ENCODE measurements at regions not wholly inside any gene's neighbourhood (a gene's known extent, or its start where the extent isn't known, plus 50 kb on each side); places are given as distances from the start of the nearest gene placed in this dataset.

DNA sequence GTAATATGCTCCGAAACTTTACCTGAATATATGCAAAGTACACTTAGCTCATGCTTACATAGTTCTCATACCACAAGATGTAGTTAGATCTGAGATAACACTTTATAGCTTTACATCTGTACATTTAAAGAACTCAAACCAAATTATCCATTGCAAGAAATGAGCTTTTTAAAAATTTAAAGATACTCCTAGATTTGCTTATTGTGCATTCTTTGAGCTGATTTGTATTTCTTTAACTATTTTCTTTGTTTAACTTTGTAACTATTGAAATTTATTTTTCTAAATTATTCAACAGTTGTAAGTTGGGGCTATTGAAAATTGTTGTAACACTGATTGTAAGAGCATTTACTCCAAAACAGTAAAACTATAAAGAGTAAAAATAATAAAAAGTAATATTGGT is 340.2 kb upstream of the NOVA1 start:
- no peaks in the 10 kb centered on the region for H3K27me3 Mint-ChIP-seq
- no peak overlapping the region for H3K27ac Mint-ChIP-seq
- H3K9me3 Mint-ChIP-seq, result peaks cover 14% of the 10 kb centered on the region
- ChIA-PET POLR2A (no interaction called here), CTCF (no interaction called here)
- ATAC-seq (no peak), DNase-seq (no peak)
- intact Hi-C loops (cut with micrococcal nuclease), result no loop called here
- TF ChIP-seq CTCF (IDR thresholded peaks at IDR 0.05), result no peak
- H3K36me3 Mint-ChIP-seq (ENCODE audit: low read depth), result no peaks in the 10 kb centered on the region
- no peaks in the 10 kb centered on the region for H3K4me1 Mint-ChIP-seq (ENCODE audit: low read depth)
- no peak overlapping the region for H3K4me3 Mint-ChIP-seq

DNA sequence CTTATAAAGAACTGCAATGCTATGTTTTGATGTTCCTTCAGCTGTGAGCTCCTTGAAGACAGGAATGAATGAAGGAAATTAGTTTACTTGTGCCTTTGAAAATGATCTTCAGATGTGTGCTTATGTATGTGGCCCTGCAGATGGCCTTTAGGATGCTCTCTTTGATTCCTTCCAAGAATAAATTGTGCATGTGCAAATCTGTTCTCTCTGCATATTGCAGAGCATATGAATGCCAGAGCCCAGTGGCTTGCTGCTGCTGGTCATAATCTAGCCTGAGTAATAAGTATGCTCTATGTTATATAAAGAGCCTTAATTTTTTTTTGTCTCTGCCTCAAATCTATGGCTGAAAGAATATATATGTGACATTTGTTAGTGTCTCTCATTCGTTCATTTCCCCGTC is 341.9 kb upstream of the NOVA1 start:
- TF ChIP-seq CTCF (IDR thresholded peaks at IDR 0.05), result no peak
- no peak overlapping the region for H3K4me3 Mint-ChIP-seq
- H3K36me3 Mint-ChIP-seq (ENCODE audit: low read depth), result no peaks in the 10 kb centered on the region
- H3K27me3 Mint-ChIP-seq, result no peaks in the 10 kb centered on the region
- ATAC-seq, result no peak
- no peaks in the 10 kb centered on the region for H3K4me1 Mint-ChIP-seq (ENCODE audit: low read depth)
- intact Hi-C loops (cut with micrococcal nuclease), result no loop called here
- peaks cover 19% of the 10 kb centered on the region for H3K9me3 Mint-ChIP-seq
- no peak overlapping the region for H3K27ac Mint-ChIP-seq
- no peak for DNase-seq
- CTCF ChIA-PET, result no interaction called here
- POLR2A ChIA-PET, result no interaction called here

GRCh38 chr14:26941521-26941920 is 343.7 kb upstream of the NOVA1 start:
- intact Hi-C loops (cut with micrococcal nuclease), result no loop called here
- H3K4me3 Mint-ChIP-seq, result no peak overlapping the region
- H3K4me1 Mint-ChIP-seq (ENCODE audit: low read depth), result no peaks in the 10 kb centered on the region
- ATAC-seq (no peak), DNase-seq (no peak)
- peaks cover 22% of the 10 kb centered on the region for H3K9me3 Mint-ChIP-seq
- no peaks in the 10 kb centered on the region for H3K27me3 Mint-ChIP-seq
- no peak for TF ChIP-seq CTCF (IDR thresholded peaks at IDR 0.05)
- H3K27ac Mint-ChIP-seq, result no peak overlapping the region
- H3K36me3 Mint-ChIP-seq (ENCODE audit: low read depth), result no peaks in the 10 kb centered on the region
- CTCF ChIA-PET, result no interaction called here
- POLR2A ChIA-PET, result no interaction called here

DNA sequence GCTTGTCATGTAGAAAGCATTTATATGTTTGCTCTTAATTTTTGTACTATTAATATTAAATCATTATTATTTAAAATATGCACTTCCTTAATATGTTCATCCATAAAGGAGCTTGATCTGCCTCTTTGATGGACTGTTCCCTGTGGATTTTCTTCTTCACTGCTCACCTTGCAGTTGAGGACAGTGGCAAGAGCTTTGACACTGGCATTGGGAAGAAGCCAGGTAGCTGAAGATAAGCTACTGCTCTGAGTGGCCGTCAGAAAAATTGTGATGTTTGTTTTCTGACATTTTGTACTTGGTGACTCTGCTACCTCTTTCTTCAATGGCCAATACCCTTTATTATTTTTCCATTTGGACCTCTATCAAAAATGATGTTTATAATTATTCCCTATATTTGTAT is 349.4 kb upstream of the NOVA1 start:
- no peak overlapping the region for H3K4me3 Mint-ChIP-seq
- DNase-seq (no peak), ATAC-seq (no peak)
- H3K27ac Mint-ChIP-seq, result no peak overlapping the region
- H3K36me3 Mint-ChIP-seq (ENCODE audit: low read depth), result no peaks in the 10 kb centered on the region
- H3K9me3 Mint-ChIP-seq, result peaks cover 19% of the 10 kb centered on the region
- no peaks in the 10 kb centered on the region for H3K4me1 Mint-ChIP-seq (ENCODE audit: low read depth)
- intact Hi-C loops (cut with micrococcal nuclease), result no loop called here
- no peak for TF ChIP-seq CTCF (IDR thresholded peaks at IDR 0.05)
- ChIA-PET CTCF (no interaction called here), POLR2A (no interaction called here)
- no peaks in the 10 kb centered on the region for H3K27me3 Mint-ChIP-seq

DNA sequence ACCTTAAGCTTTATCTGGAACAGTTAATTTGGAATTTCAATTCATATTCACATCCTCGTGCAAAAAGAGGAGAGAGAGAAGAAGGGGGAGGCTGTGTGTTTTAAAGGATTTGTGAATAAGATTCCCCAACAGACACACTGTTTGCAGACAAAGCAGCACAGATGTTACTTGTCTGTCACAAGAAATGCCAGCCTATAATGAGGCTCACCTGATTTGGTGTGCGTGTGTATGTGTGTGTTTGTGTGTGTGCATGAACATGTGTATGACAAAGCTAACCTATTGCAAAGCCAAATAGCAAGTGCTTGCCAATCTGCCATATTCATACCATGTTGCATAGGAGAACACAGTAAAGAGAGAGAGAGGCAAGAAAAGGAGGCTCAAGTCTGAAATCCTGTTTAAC is 361.6 kb upstream of the NOVA1 start:
- Mint-ChIP-seq H3K27ac (no peak overlapping the region), H3K9me3 (peaks cover 11% of the 10 kb centered on the region), H3K36me3 (ENCODE audit: low read depth) (peaks cover 2% of the 10 kb centered on the region), H3K4me1 (ENCODE audit: low read depth) (no peaks in the 10 kb centered on the region), H3K27me3 (no peaks in the 10 kb centered on the region), H3K4me3 (no peak overlapping the region)
- no peak for ATAC-seq
- ChIA-PET CTCF (interaction anchor here (0.8 kb wide), 1 partner anchor 25 kb away, joined by 3 read pairs; no protein-coding TSS in a partner anchor), POLR2A (no interaction called here)
- TF ChIP-seq CTCF (IDR thresholded peaks at IDR 0.05), result no peak
- no peak for DNase-seq
- intact Hi-C loops (cut with micrococcal nuclease), result no loop called here

Measured in activated CD8-positive, alpha-beta T cell treated with anti-CD3 and anti-CD28 coated beads for 36 hours (primary cell).